DND-41 (cell line): ENCODE measurements at regions not wholly inside any gene's neighbourhood (a gene's known extent, or its start where the extent isn't known, plus 50 kb on each side); places are given as distances from the start of the nearest gene placed in this dataset.

Source experiments
- CTCF ChIP-seq: IDR thresholded peaks from 2 replicates; pipeline ENCODE4 v1.5.1; 2012; ENCODE audit warnings: borderline replicate concordance, low read length, moderate library complexity, mild to moderate bottlenecking; ENCODE audit not compliant: poor library complexity, severe bottlenecking; ENCODE audit errors: extremely low read depth
- EZH2 ChIP-seq: IDR thresholded peaks from 3 replicates; pipeline ENCODE4 v1.6.1; 2012; ENCODE audit warnings: borderline replicate concordance, low read depth, mild to moderate bottlenecking, moderate library complexity, low read length, inconsistent platforms; ENCODE audit not compliant: severe bottlenecking

DNA sequence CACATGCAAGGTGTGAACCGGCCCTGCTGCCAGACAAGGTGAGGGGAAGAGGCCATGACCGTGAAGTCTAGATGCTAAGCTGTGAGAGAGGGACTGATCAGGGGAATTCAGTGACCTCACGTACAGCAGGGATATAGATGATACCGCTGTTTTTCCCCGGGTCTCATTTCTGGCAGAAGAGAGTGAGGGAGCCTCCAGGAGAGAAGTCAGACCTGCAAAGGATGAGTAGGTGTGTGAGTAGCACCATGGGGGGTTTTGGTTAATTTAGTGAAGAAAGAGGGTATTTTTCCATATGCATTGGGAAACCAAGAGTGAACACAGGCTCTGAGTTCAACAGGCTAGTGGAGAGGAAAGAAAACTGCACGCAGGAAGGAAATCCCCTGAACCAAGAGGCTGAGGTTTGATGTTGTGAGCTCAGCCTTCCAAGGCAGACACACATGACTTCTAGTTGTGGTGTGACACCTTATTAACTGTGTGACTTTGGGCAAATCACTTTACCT, 127.6 kb upstream of the GATB start:
- TF ChIP-seq CTCF (no peak), EZH2 (no peak)
